ENCODE measurements at regions not wholly inside any gene's neighbourhood (a gene's known extent, or its start where the extent isn't known, plus 50 kb on each side); places are given as distances from the start of the nearest gene placed in this dataset.
"Not testable (repeated sequence)": the region's sequence is repeated elsewhere in the genome, so short reads cannot be mapped to it uniquely, and the experiment has no call there.

GRCh38 chr1:146556405-146556804, 327.6 kb upstream of the NOTCH2NLA start:
- not testable (repeated sequence) for H3K4me3 ChIP-seq (ENCODE audit: low read length in 3 of 3); H3K4me1 ChIP-seq (ENCODE audit: control insufficient read depth in 3 of 3, insufficient read depth in 3 of 3, low read length in 3 of 3); H3K9ac ChIP-seq (ENCODE audit: low read depth in 1 of 3, low read length in 3 of 3); H3K36me3 ChIP-seq (ENCODE audit: control insufficient read depth in 3 of 3, insufficient read depth in 3 of 3, low read length in 3 of 3); H3K27ac ChIP-seq (ENCODE audit: low read depth, low read length); H3K9me3 ChIP-seq (ENCODE audit: control insufficient read depth in 3 of 3, low read length in 3 of 3); H3K27me3 ChIP-seq (ENCODE audit: control insufficient read depth in 3 of 3, insufficient read depth in 3 of 3, low read length in 3 of 3)

GRCh38 chr1:146552414-146552813, 323.6 kb upstream of the NOTCH2NLA start:
- H3K27ac ChIP-seq (ENCODE audit: low read depth, low read length); H3K4me3 ChIP-seq (ENCODE audit: low read length in 3 of 3); H3K36me3 ChIP-seq (ENCODE audit: control insufficient read depth in 3 of 3, insufficient read depth in 3 of 3, low read length in 3 of 3); H3K9ac ChIP-seq (ENCODE audit: low read depth in 1 of 3, low read length in 3 of 3); H3K9me3 ChIP-seq (ENCODE audit: control insufficient read depth in 3 of 3, low read length in 3 of 3); H3K27me3 ChIP-seq (ENCODE audit: control insufficient read depth in 3 of 3, insufficient read depth in 3 of 3, low read length in 3 of 3); H3K4me1 ChIP-seq (ENCODE audit: control insufficient read depth in 3 of 3, insufficient read depth in 3 of 3, low read length in 3 of 3): not testable (repeated sequence)

GRCh38 chr1:146548684-146549083, 319.9 kb upstream of the NOTCH2NLA start:
- not testable (repeated sequence) for H3K4me1 ChIP-seq (ENCODE audit: control insufficient read depth in 3 of 3, insufficient read depth in 3 of 3, low read length in 3 of 3)

GRCh38 chr1:146546189-146546588, 317.4 kb upstream of the NOTCH2NLA start:
- H3K4me3 ChIP-seq (ENCODE audit: low read length in 3 of 3); H3K9me3 ChIP-seq (ENCODE audit: control insufficient read depth in 3 of 3, low read length in 3 of 3); H3K9ac ChIP-seq (ENCODE audit: low read depth in 1 of 3, low read length in 3 of 3); H3K27me3 ChIP-seq (ENCODE audit: control insufficient read depth in 3 of 3, insufficient read depth in 3 of 3, low read length in 3 of 3); H3K36me3 ChIP-seq (ENCODE audit: control insufficient read depth in 3 of 3, insufficient read depth in 3 of 3, low read length in 3 of 3); H3K27ac ChIP-seq (ENCODE audit: low read depth, low read length); H3K4me1 ChIP-seq (ENCODE audit: control insufficient read depth in 3 of 3, insufficient read depth in 3 of 3, low read length in 3 of 3): not testable (repeated sequence)

More at GRCh38 chr1:146548684-146549083, 319.9 kb upstream of the NOTCH2NLA start:
- not testable (repeated sequence) for H3K27ac ChIP-seq (ENCODE audit: low read depth, low read length); H3K9ac ChIP-seq (ENCODE audit: low read depth in 1 of 3, low read length in 3 of 3); H3K4me3 ChIP-seq (ENCODE audit: low read length in 3 of 3); H3K36me3 ChIP-seq (ENCODE audit: control insufficient read depth in 3 of 3, insufficient read depth in 3 of 3, low read length in 3 of 3); H3K27me3 ChIP-seq (ENCODE audit: control insufficient read depth in 3 of 3, insufficient read depth in 3 of 3, low read length in 3 of 3); H3K9me3 ChIP-seq (ENCODE audit: control insufficient read depth in 3 of 3, low read length in 3 of 3)

GRCh38 chr1:146537775-146538373, 309.1 kb upstream of the NOTCH2NLA start:
- not testable (repeated sequence) for H3K4me1 ChIP-seq (ENCODE audit: control insufficient read depth in 3 of 3, insufficient read depth in 3 of 3, low read length in 3 of 3); H3K4me3 ChIP-seq (ENCODE audit: low read length in 3 of 3); H3K9me3 ChIP-seq (ENCODE audit: control insufficient read depth in 3 of 3, low read length in 3 of 3); H3K27me3 ChIP-seq (ENCODE audit: control insufficient read depth in 3 of 3, insufficient read depth in 3 of 3, low read length in 3 of 3); H3K9ac ChIP-seq (ENCODE audit: low read depth in 1 of 3, low read length in 3 of 3); H3K27ac ChIP-seq (ENCODE audit: low read depth, low read length); H3K36me3 ChIP-seq (ENCODE audit: control insufficient read depth in 3 of 3, insufficient read depth in 3 of 3, low read length in 3 of 3)

GRCh38 chr1:146536028-146536427, 307.2 kb upstream of the NOTCH2NLA start:
- not testable (repeated sequence) for H3K36me3 ChIP-seq (ENCODE audit: control insufficient read depth in 3 of 3, insufficient read depth in 3 of 3, low read length in 3 of 3); H3K27me3 ChIP-seq (ENCODE audit: control insufficient read depth in 3 of 3, insufficient read depth in 3 of 3, low read length in 3 of 3); H3K9me3 ChIP-seq (ENCODE audit: control insufficient read depth in 3 of 3, low read length in 3 of 3); H3K9ac ChIP-seq (ENCODE audit: low read depth in 1 of 3, low read length in 3 of 3); H3K4me3 ChIP-seq (ENCODE audit: low read length in 3 of 3); H3K27ac ChIP-seq (ENCODE audit: low read depth, low read length); H3K4me1 ChIP-seq (ENCODE audit: control insufficient read depth in 3 of 3, insufficient read depth in 3 of 3, low read length in 3 of 3)

- H3K27ac ChIP-seq (ENCODE audit: low read depth, low read length); H3K27me3 ChIP-seq (ENCODE audit: control insufficient read depth in 3 of 3, insufficient read depth in 3 of 3, low read length in 3 of 3); H3K4me1 ChIP-seq (ENCODE audit: control insufficient read depth in 3 of 3, insufficient read depth in 3 of 3, low read length in 3 of 3); H3K9me3 ChIP-seq (ENCODE audit: control insufficient read depth in 3 of 3, low read length in 3 of 3); H3K9ac ChIP-seq (ENCODE audit: low read depth in 1 of 3, low read length in 3 of 3); H3K4me3 ChIP-seq (ENCODE audit: low read length in 3 of 3); H3K36me3 ChIP-seq (ENCODE audit: control insufficient read depth in 3 of 3, insufficient read depth in 3 of 3, low read length in 3 of 3): not testable (repeated sequence)
These were observed 306.8 kb upstream of the NOTCH2NLA start for GRCh38 chr1:146535575-146535974.

- not testable (repeated sequence) for H3K27ac ChIP-seq (ENCODE audit: low read depth, low read length); H3K27me3 ChIP-seq (ENCODE audit: control insufficient read depth in 3 of 3, insufficient read depth in 3 of 3, low read length in 3 of 3); H3K4me3 ChIP-seq (ENCODE audit: low read length in 3 of 3); H3K4me1 ChIP-seq (ENCODE audit: control insufficient read depth in 3 of 3, insufficient read depth in 3 of 3, low read length in 3 of 3); H3K9ac ChIP-seq (ENCODE audit: low read depth in 1 of 3, low read length in 3 of 3); H3K36me3 ChIP-seq (ENCODE audit: control insufficient read depth in 3 of 3, insufficient read depth in 3 of 3, low read length in 3 of 3); H3K9me3 ChIP-seq (ENCODE audit: control insufficient read depth in 3 of 3, low read length in 3 of 3)
These were observed 302.1 kb upstream of the NOTCH2NLA start for GRCh38 chr1:146530958-146531357.

- not testable (repeated sequence) for H3K27ac ChIP-seq (ENCODE audit: low read depth, low read length); H3K9me3 ChIP-seq (ENCODE audit: control insufficient read depth in 3 of 3, low read length in 3 of 3); H3K27me3 ChIP-seq (ENCODE audit: control insufficient read depth in 3 of 3, insufficient read depth in 3 of 3, low read length in 3 of 3); H3K36me3 ChIP-seq (ENCODE audit: control insufficient read depth in 3 of 3, insufficient read depth in 3 of 3, low read length in 3 of 3); H3K9ac ChIP-seq (ENCODE audit: low read depth in 1 of 3, low read length in 3 of 3); H3K4me1 ChIP-seq (ENCODE audit: control insufficient read depth in 3 of 3, insufficient read depth in 3 of 3, low read length in 3 of 3); H3K4me3 ChIP-seq (ENCODE audit: low read length in 3 of 3)
These were observed 294.0 kb upstream of the NOTCH2NLA start for GRCh38 chr1:146522812-146523211.

GRCh38 chr1:146522345-146522744, 293.5 kb upstream of the NOTCH2NLA start:
- not testable (repeated sequence) for H3K4me1 ChIP-seq (ENCODE audit: control insufficient read depth in 3 of 3, insufficient read depth in 3 of 3, low read length in 3 of 3); H3K4me3 ChIP-seq (ENCODE audit: low read length in 3 of 3); H3K36me3 ChIP-seq (ENCODE audit: control insufficient read depth in 3 of 3, insufficient read depth in 3 of 3, low read length in 3 of 3); H3K27ac ChIP-seq (ENCODE audit: low read depth, low read length); H3K9me3 ChIP-seq (ENCODE audit: control insufficient read depth in 3 of 3, low read length in 3 of 3); H3K9ac ChIP-seq (ENCODE audit: low read depth in 1 of 3, low read length in 3 of 3); H3K27me3 ChIP-seq (ENCODE audit: control insufficient read depth in 3 of 3, insufficient read depth in 3 of 3, low read length in 3 of 3)

GRCh38 chr1:146521804-146522203, 293.0 kb upstream of the NOTCH2NLA start:
- H3K4me1 ChIP-seq (ENCODE audit: control insufficient read depth in 3 of 3, insufficient read depth in 3 of 3, low read length in 3 of 3); H3K27ac ChIP-seq (ENCODE audit: low read depth, low read length); H3K9ac ChIP-seq (ENCODE audit: low read depth in 1 of 3, low read length in 3 of 3); H3K36me3 ChIP-seq (ENCODE audit: control insufficient read depth in 3 of 3, insufficient read depth in 3 of 3, low read length in 3 of 3); H3K9me3 ChIP-seq (ENCODE audit: control insufficient read depth in 3 of 3, low read length in 3 of 3); H3K27me3 ChIP-seq (ENCODE audit: control insufficient read depth in 3 of 3, insufficient read depth in 3 of 3, low read length in 3 of 3); H3K4me3 ChIP-seq (ENCODE audit: low read length in 3 of 3): not testable (repeated sequence)
